K562 (cell line): ENCODE measurements at regions not wholly inside any gene's neighbourhood (a gene's known extent, or its start where the extent isn't known, plus 50 kb on each side); places are given as distances from the start of the nearest gene placed in this dataset.
A peak's percentile ranks its signal among the peaks of the same experiment; 100 is the strongest.

ENCODE experiments used
- ATAC-seq: fragments of 200-7000 bp; cut with Tn5 transposase; 3 replicates; pipeline ENCODE4 v1.9.1; 2020; ENCODE audit warnings: moderate library complexity
- BruUV-seq: library from RNA; stranded (reverse); fragments of 400-500 nt; replicated peaks from 2 replicates; lab custom pipeline; 2021; lab: Mats Ljungman, UMichigan
- CTCF ChIA-PET: fragments of 300-600 bp; formaldehyde crosslinking; extraction: SDS; loops from one replicate; lab custom pipeline; 2021; ENCODE audit warnings: low intra/inter-chr PET ratio; lab: Yijun Ruan, JAX
- POLR2A ChIA-PET: fragments of 300-600, 350-650 bp; sonication (Branson Sonifier 250); formaldehyde crosslinking; extraction: SDS; loops from one replicate; lab custom pipeline; 2021; ENCODE audit warnings: antibody characterized with exemption, inconsistent platforms; lab: Yijun Ruan, JAX
- DNase-seq, 4 experiments: peaks; one replicate each; pipeline versions ENCODE4 v3.0.0 to v3.0.0-alpha.2; 2011 to 2018; ENCODE audit warnings: low spot score in 3 of 4, mixed read lengths in 3 of 4; ENCODE audit errors: extremely low read depth in 1 of 4
- FAIRE-seq: peaks from 2 replicates; lab custom pipeline; 2011; peaks lifted over from hg19 to GRCh38; lab: Jason Lieb, UNC
- H2AFZ ChIP-seq: 2 replicates; pipeline ENCODE4 v1.6.0; 2011; ENCODE audit warnings: low read depth, low read length, control low read depth, inconsistent platforms
- H3K27ac ChIP-seq: fragments of 200-600 bp; 3 replicates; pipeline ENCODE4 v1.8.0; 2011; ENCODE audit warnings: low read depth, mild to moderate bottlenecking, control low read depth, inconsistent platforms, low read length, moderate library complexity, mixed read lengths; ENCODE audit errors: extremely low read depth
- H3K27me3 ChIP-seq, 2 experiments: fragments of 300-600 bp in 1 of 2; 2 replicates in 1 of 2; 3 replicates in 1 of 2; pipeline versions ENCODE4 v1.6.0 to v1.8.0; 2011; ENCODE audit warnings: inconsistent platforms in 2 of 2, low read length in 2 of 2, mild to moderate bottlenecking in 1 of 2, mixed read lengths in 1 of 2, moderate library complexity in 1 of 2; ENCODE audit not compliant: control insufficient read depth in 2 of 2, insufficient read depth in 2 of 2
- H3K36me3 ChIP-seq: fragments of 300-600 bp; 3 replicates; pipeline ENCODE4 v1.8.0; 2011; ENCODE audit warnings: mild to moderate bottlenecking, low read length, inconsistent platforms; ENCODE audit not compliant: control insufficient read depth, insufficient read depth
- H3K4me1 ChIP-seq, 2 experiments: fragments of 200-600 bp in 1 of 2; replicated peaks in 1 of 2; 2 replicates in 1 of 2; 3 replicates in 1 of 2; pipeline versions ENCODE4 v1.5.1 to v1.8.0; 2011; ENCODE audit warnings: inconsistent platforms in 2 of 2, low read length in 2 of 2, mild to moderate bottlenecking in 1 of 2, mixed read lengths in 1 of 2, moderate library complexity in 1 of 2; ENCODE audit not compliant: control insufficient read depth in 2 of 2, insufficient read depth in 2 of 2
- H3K4me2 ChIP-seq: 2 replicates; pipeline ENCODE4 v1.6.1; 2011; ENCODE audit warnings: low read length, control low read depth, inconsistent platforms, mixed read lengths; ENCODE audit not compliant: insufficient read depth
- H3K4me3 ChIP-seq: fragments of 200-600 bp; sonication (generic), shearing (Covaris generic); 2 replicates; pipeline ENCODE4 v1.5.1; 2016; ENCODE audit warnings: control low read depth, inconsistent platforms
- H3K79me2 ChIP-seq: fragments of 200-600 bp; 3 replicates; pipeline ENCODE4 v1.8.0; 2011; ENCODE audit warnings: low read length, inconsistent platforms; ENCODE audit not compliant: control insufficient read depth, insufficient read depth
- H3K9ac ChIP-seq, 2 experiments: 2 replicates each; pipeline versions ENCODE4 v1.6.0 to v1.6.1; 2011; ENCODE audit warnings: low read depth in 2 of 2, low read length in 2 of 2, control low read depth in 1 of 2, inconsistent platforms in 1 of 2, mild to moderate bottlenecking in 1 of 2, mixed read lengths in 1 of 2; ENCODE audit not compliant: insufficient read depth in 1 of 2
- H3K9me1 ChIP-seq: one replicate; pipeline ENCODE4 v1.6.0; 2011; ENCODE audit warnings: inconsistent platforms, mild to moderate bottlenecking, low read length, moderate library complexity; ENCODE audit not compliant: control insufficient read depth, insufficient read depth
- H3K9me3 ChIP-seq: replicated peaks from 2 replicates; pipeline ENCODE4 v1.5.1; 2011; ENCODE audit warnings: low read depth, low read length, inconsistent platforms; ENCODE audit not compliant: control insufficient read depth, insufficient read depth
- H4K20me1 ChIP-seq: replicated peaks from 2 replicates; pipeline ENCODE4 v1.6.1; 2011; ENCODE audit warnings: low read length, inconsistent platforms, mixed read lengths; ENCODE audit not compliant: control insufficient read depth, insufficient read depth
- ATF3 ChIP-seq, 2 experiments: fragments of 450-650 bp in 1 of 2; sonication (generic) in 1 of 2; formaldehyde crosslinking in 1 of 2; IDR thresholded peaks in 1 of 2; conservative IDR thresholded peaks in 1 of 2; 2 replicates each; pipeline versions ENCODE4 v1.6.1 to v1.8.1; 2016 to 2023; ENCODE audit warnings: mild to moderate bottlenecking in 2 of 2, moderate library complexity in 2 of 2, inconsistent platforms in 1 of 2, missing genetic modification reagents in 1 of 2
- CC2D1A ChIP-seq: fragments of 450-650 bp; IDR thresholded peaks from 2 replicates; pipeline ENCODE4 v1.6.1; 2017; ENCODE audit warnings: mild to moderate bottlenecking
- EP300 ChIP-seq: IDR thresholded peaks from 2 replicates; pipeline ENCODE4 v1.6.1; 2012; ENCODE audit warnings: low read length, improper control_type of control experiment
- HMG20A ChIP-seq: fragments of 450-650 bp; formaldehyde crosslinking; conservative IDR thresholded peaks from 2 replicates; pipeline ENCODE4 v1.4.0; 2020; ENCODE audit warnings: mild to moderate bottlenecking, mixed read lengths
- ID3 ChIP-seq, 2 experiments: fragments of 250-450 bp in 1 of 2; fragments of 450-650 bp in 1 of 2; sonication (Bioruptor Pico) in 1 of 2; IDR thresholded peaks; 2 replicates each; pipeline versions ENCODE4 v1.6.1 to v1.8.0; 2016 to 2021; ENCODE audit warnings: mild to moderate bottlenecking in 2 of 2, moderate library complexity in 2 of 2, missing compliant biosample characterization in 1 of 2, missing genetic modification characterization in 1 of 2
- MAFG ChIP-seq: fragments of 450-650 bp; conservative IDR thresholded peaks from 2 replicates; pipeline ENCODE4 v1.6.1; 2016; ENCODE audit warnings: missing genetic modification characterization, missing compliant biosample characterization
- MEIS2 ChIP-seq: fragments of 450-650 bp; IDR thresholded peaks from 2 replicates; pipeline ENCODE4 v1.6.1; 2014; ENCODE audit warnings: mild to moderate bottlenecking; ENCODE audit not compliant: partially characterized antibody
- PRDM10 ChIP-seq: fragments of 450-650 bp; IDR thresholded peaks from 2 replicates; pipeline ENCODE4 v1.6.1; 2018; ENCODE audit not compliant: partially characterized antibody
- SPI1 ChIP-seq: IDR thresholded peaks from 2 replicates; pipeline ENCODE4 v1.6.1; 2011; ENCODE audit warnings: low read depth, low read length, control low read depth, borderline replicate concordance
- TAF1 ChIP-seq: IDR thresholded peaks from 2 replicates; pipeline ENCODE4 v1.6.1; 2011; ENCODE audit warnings: mild to moderate bottlenecking, low read length, moderate library complexity; ENCODE audit not compliant: insufficient read depth, control insufficient read depth, severe bottlenecking; ENCODE audit errors: extremely low read depth
- ZNF324 ChIP-seq: fragments of 250-450 bp; sonication (Bioruptor Pico); IDR thresholded peaks from 2 replicates; pipeline ENCODE4 v1.4.0; 2020; ENCODE audit warnings: mild to moderate bottlenecking
- WGBS: fragments of 100-300 bp; shearing (Covaris generic); methylation state at CpG from one replicate; pipeline ENCODE4 v1.1.6; 2016; ENCODE audit warnings: low coverage, mixed read lengths; ENCODE audit not compliant: insufficient coverage; ENCODE audit errors: missing lambda C conversion rate; 5-methylcytosine and 5-hydroxymethylcytosine counted together
- in situ Hi-C: fragments of 300-500 bp; cut with MboI; formaldehyde crosslinking; loops from 4 replicates; pipeline ENCODE4 v1.15.0; 2018; ENCODE audit warnings: inconsistent platforms, mixed read lengths
- intact Hi-C: fragments of 100-400 bp; cut with micrococcal nuclease; formaldehyde crosslinking; loops from 2 replicates; pipeline ENCODE4 v1.14.2; 2022

GRCh38 chr10:130941886-130942285 is 369.6 kb downstream of the TCERG1L start:
- H2AFZ ChIP-seq = no peak overlapping the region
- ChIA-PET POLR2A (no interaction called here), CTCF (no interaction called here)
- BruUV-seq = no TSS peak
- H3K36me3 ChIP-seq = no peaks in the 10 kb centered on the region
- no peaks in the 10 kb centered on the region for H3K79me2 ChIP-seq
- DNase-seq = no peak
- ATAC-seq = no peak
- H4K20me1 ChIP-seq = no peaks in the 10 kb centered on the region
- no peak overlapping the region for H3K9ac ChIP-seq
- in situ Hi-C loops (no loop called here), intact Hi-C loops (no loop called here)
- no peaks in the 10 kb centered on the region for H3K9me1 ChIP-seq
- no peaks in the 10 kb centered on the region for H3K4me1 ChIP-seq
- 0% methylated on average over 7 of the region's 10 CpGs for WGBS
- FAIRE-seq = no peak
- no peak overlapping the region for H3K27ac ChIP-seq
- H3K9me3 ChIP-seq = no peaks in the 10 kb centered on the region
- no peak for TF ChIP-seq MAFG (tag)
- peak; percentile 94 for TF ChIP-seq SPI1
- H3K4me3 ChIP-seq = no peak overlapping the region
- H3K4me2 ChIP-seq = no peak overlapping the region
- H3K27me3 ChIP-seq = no peaks in the 10 kb centered on the region; a peak in 2 of 5 replicates

GRCh38 chr10:130952086-130952485 is 359.4 kb downstream of the TCERG1L start:
- WGBS = 0% methylated on average over 1 of the region's 5 CpGs
- POLR2A ChIA-PET = no interaction called here
- FAIRE-seq (no peak), ATAC-seq (no peak), DNase-seq (no peak)
- intact Hi-C loops (no loop called here), in situ Hi-C loops (no loop called here)
- Histone ChIP-seq H3K9me3 (no peaks in the 10 kb centered on the region), H3K4me3 (no peak overlapping the region), H3K4me2 (no peak overlapping the region), H3K9ac (no peak overlapping the region), H4K20me1 (no peaks in the 10 kb centered on the region), H2AFZ (no peak overlapping the region), H3K4me1 (no peaks in the 10 kb centered on the region), H3K27me3 (peaks cover 0 to 11% of the 10 kb centered on the region in 2 experiments; a peak in 2 of 5 replicates), H3K9me1 (no peaks in the 10 kb centered on the region), H3K36me3 (no peaks in the 10 kb centered on the region), H3K79me2 (no peaks in the 10 kb centered on the region), H3K27ac (no peak overlapping the region)
- BruUV-seq = no TSS peak
- CTCF ChIA-PET = no interaction called here
- TF ChIP-seq ATF3 (IDR thresholded peaks at IDR 0.05) (no peak), ATF3 (CRISPR knock-in tag; conservative IDR thresholded peaks at IDR 0.05) (no peak), MEIS2 (no peak), EP300 (no peak), CC2D1A (no peak), TAF1 (no peak), ID3 (CRISPR knock-in tag; IDR thresholded peaks at IDR 0.05) (no peak), ID3 (tag; IDR thresholded peaks at IDR 0.05) (no peak), ZNF324 (CRISPR knock-in tag) (no peak), PRDM10 (no peak), HMG20A (CRISPR knock-in tag) (no peak)
